Astrocyte (in vitro differentiated cells and primary cell): ENCODE measurements at regions not wholly inside any gene's neighbourhood (a gene's known extent, or its start where the extent isn't known, plus 50 kb on each side); places are given as distances from the start of the nearest gene placed in this dataset.

Experiments used
- DNase-seq: peaks from one replicate; pipeline ENCODE4 v3.0.0-alpha.2; 2010; ENCODE audit warnings: low read depth
- FAIRE-seq: peaks from 2 replicates; lab custom pipeline; 2011; peaks lifted over from hg19 to GRCh38; lab: Jason Lieb, UNC
- H2AFZ ChIP-seq: 2 replicates; pipeline ENCODE4 v1.6.0; 2012; ENCODE audit warnings: low read depth, low read length, inconsistent platforms
- H3K27ac ChIP-seq: 2 replicates; pipeline ENCODE4 v1.5.1; 2011; ENCODE audit warnings: low read depth, low read length, inconsistent platforms
- H3K27me3 ChIP-seq: 2 replicates; pipeline ENCODE4 v1.6.0; 2011; ENCODE audit warnings: low read length, inconsistent platforms; ENCODE audit not compliant: insufficient read depth
- H3K36me3 ChIP-seq: 2 replicates; pipeline ENCODE4 v1.5.1; 2011; ENCODE audit warnings: low read length, inconsistent platforms; ENCODE audit not compliant: insufficient read depth
- H3K4me1 ChIP-seq: 2 replicates; pipeline ENCODE4 v1.5.1; 2011; ENCODE audit warnings: low read length, inconsistent platforms; ENCODE audit not compliant: insufficient read depth
- H3K4me2 ChIP-seq: 2 replicates; pipeline ENCODE4 v1.6.0; 2012; ENCODE audit warnings: low read length, inconsistent platforms
- H3K4me3 ChIP-seq: 2 replicates; pipeline ENCODE4 v1.5.1; 2011; ENCODE audit warnings: low read depth, mild to moderate bottlenecking, low read length, inconsistent platforms; ENCODE audit not compliant: insufficient read depth
- H3K79me2 ChIP-seq: 2 replicates; pipeline ENCODE4 v1.6.0; 2012; ENCODE audit warnings: mild to moderate bottlenecking, low read length, inconsistent platforms; ENCODE audit not compliant: insufficient read depth
- H3K9ac ChIP-seq: 2 replicates; pipeline ENCODE4 v1.6.0; 2012; ENCODE audit warnings: mild to moderate bottlenecking, low read length, inconsistent platforms
- H3K9me3 ChIP-seq: 2 replicates; pipeline ENCODE4 v1.5.1; 2012; ENCODE audit warnings: low read depth, mild to moderate bottlenecking, low read length, inconsistent platforms; ENCODE audit not compliant: insufficient read depth
- H4K20me1 ChIP-seq: 2 replicates; pipeline ENCODE4 v1.6.0; 2012; ENCODE audit warnings: low read length, inconsistent platforms; ENCODE audit not compliant: insufficient read depth
- H3K27ac Mint-ChIP-seq: one replicate; pipeline ENCODE4 v1.8.0; 2021; ENCODE audit warnings: mild to moderate bottlenecking, mixed read lengths; ENCODE audit not compliant: unreplicated experiment
- H3K27me3 Mint-ChIP-seq: one replicate; pipeline ENCODE4 v1.8.0; 2021; ENCODE audit warnings: low read depth, mixed read lengths; ENCODE audit not compliant: unreplicated experiment
- H3K36me3 Mint-ChIP-seq: one replicate; pipeline ENCODE4 v1.8.0; 2021; ENCODE audit warnings: low read depth, mixed read lengths; ENCODE audit not compliant: unreplicated experiment
- H3K4me1 Mint-ChIP-seq: one replicate; pipeline ENCODE4 v1.8.0; 2021; ENCODE audit warnings: low read depth, mixed read lengths; ENCODE audit not compliant: unreplicated experiment
- H3K4me3 Mint-ChIP-seq: one replicate; pipeline ENCODE4 v1.8.0; 2021; ENCODE audit warnings: mild to moderate bottlenecking, moderate library complexity, mixed read lengths; ENCODE audit not compliant: unreplicated experiment
- H3K9me3 Mint-ChIP-seq: one replicate; pipeline ENCODE4 v1.8.0; 2021; ENCODE audit warnings: mild to moderate bottlenecking, mixed read lengths; ENCODE audit not compliant: unreplicated experiment
- CTCF ChIP-seq: IDR thresholded peaks from 2 replicates; pipeline ENCODE4 v1.5.1; 2011; ENCODE audit warnings: low read depth, mild to moderate bottlenecking, inconsistent platforms, low read length, moderate library complexity; ENCODE audit not compliant: insufficient read depth
- EZH2 ChIP-seq: IDR thresholded peaks from 2 replicates; pipeline ENCODE4 v1.6.1; 2012; ENCODE audit warnings: mild to moderate bottlenecking, low read length, inconsistent platforms; ENCODE audit not compliant: insufficient read depth

GRCh38 chr13:89708013-89708412, 1639.5 kb upstream of the MIR17HG start:
- no peak overlapping the region for H3K27ac ChIP-seq
- H3K9me3 ChIP-seq = no peaks in the 10 kb centered on the region
- no peak overlapping the region for H3K4me2 ChIP-seq
- H3K36me3 ChIP-seq = no peaks in the 10 kb centered on the region
- no peaks in the 10 kb centered on the region for H3K27me3 Mint-ChIP-seq
- no peak overlapping the region for H2AFZ ChIP-seq
- no peaks in the 10 kb centered on the region for H3K4me1 Mint-ChIP-seq
- H3K9me3 Mint-ChIP-seq = no peaks in the 10 kb centered on the region
- no peak overlapping the region for H3K4me3 ChIP-seq
- H3K4me1 ChIP-seq = no peaks in the 10 kb centered on the region
- no peaks in the 10 kb centered on the region for H3K79me2 ChIP-seq
- DNase-seq (no peak), FAIRE-seq (no peak)
- H3K36me3 Mint-ChIP-seq = no peaks in the 10 kb centered on the region
- TF ChIP-seq EZH2 (no peak), CTCF (no peak)
- no peaks in the 10 kb centered on the region for H4K20me1 ChIP-seq
- no peak overlapping the region for H3K4me3 Mint-ChIP-seq
- H3K27ac Mint-ChIP-seq = no peak overlapping the region
- no peaks in the 10 kb centered on the region for H3K27me3 ChIP-seq
- H3K9ac ChIP-seq = no peak overlapping the region

GRCh38 chr13:89721216-89721615, 1626.3 kb upstream of the MIR17HG start:
- H4K20me1 ChIP-seq = no peaks in the 10 kb centered on the region
- no peak overlapping the region for H3K4me3 ChIP-seq
- no peaks in the 10 kb centered on the region for H3K9me3 Mint-ChIP-seq
- no peaks in the 10 kb centered on the region for H3K36me3 Mint-ChIP-seq
- H3K4me1 ChIP-seq = no peaks in the 10 kb centered on the region
- H3K27me3 Mint-ChIP-seq = no peaks in the 10 kb centered on the region
- FAIRE-seq (no peak), DNase-seq (no peak)
- no peak overlapping the region for H3K4me3 Mint-ChIP-seq
- TF ChIP-seq CTCF (no peak), EZH2 (no peak)
- H3K27me3 ChIP-seq = no peaks in the 10 kb centered on the region
- H3K27ac Mint-ChIP-seq = no peak overlapping the region
- H3K4me1 Mint-ChIP-seq = no peaks in the 10 kb centered on the region
- H3K9ac ChIP-seq = no peak overlapping the region
- no peaks in the 10 kb centered on the region for H3K79me2 ChIP-seq
- H3K36me3 ChIP-seq = no peaks in the 10 kb centered on the region
- H3K9me3 ChIP-seq = no peaks in the 10 kb centered on the region
- no peak overlapping the region for H3K27ac ChIP-seq
- no peak overlapping the region for H2AFZ ChIP-seq
- no peak overlapping the region for H3K4me2 ChIP-seq

GRCh38 chr13:89726690-89727435, 1620.6 kb upstream of the MIR17HG start:
- H3K27ac Mint-ChIP-seq = no peak overlapping the region
- H3K4me1 Mint-ChIP-seq = no peaks in the 10 kb centered on the region
- no peak for FAIRE-seq
- peak; percentile 83 for DNase-seq
- Histone ChIP-seq H3K9ac (no peak overlapping the region), H3K4me3 (no peak overlapping the region), H3K79me2 (no peaks in the 10 kb centered on the region), H3K4me1 (peaks cover 7% of the 10 kb centered on the region), H3K4me2 (peak overlapping the region; percentile 29), H2AFZ (no peak overlapping the region), H4K20me1 (no peaks in the 10 kb centered on the region), H3K27me3 (no peaks in the 10 kb centered on the region), H3K27ac (peak overlapping the region; percentile 30), H3K36me3 (no peaks in the 10 kb centered on the region), H3K9me3 (no peaks in the 10 kb centered on the region)
- H3K9me3 Mint-ChIP-seq = no peaks in the 10 kb centered on the region
- no peaks in the 10 kb centered on the region for H3K27me3 Mint-ChIP-seq
- no peaks in the 10 kb centered on the region for H3K36me3 Mint-ChIP-seq
- TF ChIP-seq EZH2 (no peak), CTCF (no peak)
- no peak overlapping the region for H3K4me3 Mint-ChIP-seq
